ENCODE measurements at regions not wholly inside any gene's neighbourhood (a gene's known extent, or its start where the extent isn't known, plus 50 kb on each side); places are given as distances from the start of the nearest gene placed in this dataset.

DNA sequence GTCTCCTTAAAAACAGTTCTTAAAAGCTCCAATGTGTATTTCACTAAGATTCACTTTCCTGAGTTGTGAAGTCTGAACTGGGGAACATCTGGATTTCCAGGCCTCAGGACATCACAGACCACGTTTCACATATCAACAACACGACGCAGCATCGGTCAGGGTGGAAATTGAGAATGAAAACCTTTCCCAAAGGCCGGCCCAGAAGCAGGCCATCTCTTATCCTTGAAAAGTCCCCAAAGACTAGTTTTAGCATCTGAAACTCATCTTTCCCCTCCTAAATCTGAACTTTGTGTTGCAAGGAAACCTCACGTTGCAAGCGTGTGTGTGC, 96.4 kb upstream of the COL5A1 start:
- TF ChIP-seq CTCF (conservative IDR thresholded peaks at IDR 0.05; ENCODE audit: low read depth, low read length) (no peak), EZH2 (IDR thresholded peaks at IDR 0.05; ENCODE audit: borderline replicate concordance, low read depth, low read length, poor library complexity, severe bottlenecking) (no peak)
